ENCODE measurements at regions not wholly inside any gene's neighbourhood (a gene's known extent, or its start where the extent isn't known, plus 50 kb on each side); places are given as distances from the start of the nearest gene placed in this dataset.

DNA sequence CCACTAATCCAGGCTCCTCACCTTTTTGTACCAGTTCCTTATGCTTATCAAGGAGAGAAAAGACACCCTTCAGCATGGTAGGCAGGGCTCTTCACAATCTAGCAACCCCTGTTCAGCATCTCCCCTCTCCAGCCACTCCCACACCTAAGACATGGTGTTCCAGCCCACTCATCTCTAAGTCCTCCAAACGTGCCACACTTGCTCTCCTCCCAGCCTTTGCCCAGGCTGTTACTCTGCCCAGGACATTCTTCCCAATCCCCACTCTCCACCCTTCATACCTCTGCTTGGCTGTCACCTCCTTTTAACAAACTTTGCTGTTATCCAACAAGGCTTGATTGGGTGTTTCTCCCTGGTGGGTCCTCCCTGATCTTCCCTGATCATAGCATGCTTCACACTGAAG is 270.6 kb upstream of the CHAC2 start:
- TF ChIP-seq, protein P1, sequence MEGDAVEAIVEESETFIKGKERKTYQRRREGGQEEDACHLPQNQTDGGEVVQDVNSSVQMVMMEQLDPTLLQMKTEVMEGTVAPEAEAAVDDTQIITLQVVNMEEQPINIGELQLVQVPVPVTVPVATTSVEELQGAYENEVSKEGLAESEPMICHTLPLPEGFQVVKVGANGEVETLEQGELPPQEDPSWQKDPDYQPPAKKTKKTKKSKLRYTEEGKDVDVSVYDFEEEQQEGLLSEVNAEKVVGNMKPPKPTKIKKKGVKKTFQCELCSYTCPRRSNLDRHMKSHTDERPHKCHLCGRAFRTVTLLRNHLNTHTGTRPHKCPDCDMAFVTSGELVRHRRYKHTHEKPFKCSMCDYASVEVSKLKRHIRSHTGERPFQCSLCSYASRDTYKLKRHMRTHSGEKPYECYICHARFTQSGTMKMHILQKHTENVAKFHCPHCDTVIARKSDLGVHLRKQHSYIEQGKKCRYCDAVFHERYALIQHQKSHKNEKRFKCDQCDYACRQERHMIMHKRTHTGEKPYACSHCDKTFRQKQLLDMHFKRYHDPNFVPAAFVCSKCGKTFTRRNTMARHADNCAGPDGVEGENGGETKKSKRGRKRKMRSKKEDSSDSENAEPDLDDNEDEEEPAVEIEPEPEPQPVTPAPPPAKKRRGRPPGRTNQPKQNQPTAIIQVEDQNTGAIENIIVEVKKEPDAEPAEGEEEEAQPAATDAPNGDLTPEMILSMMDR (IDR thresholded peaks at IDR 0.05), result no peak
- TF ChIP-seq POLR2A (IDR thresholded peaks at IDR 0.05), result no peak
